H9 (cell line): ENCODE measurements at regions not wholly inside any gene's neighbourhood (a gene's known extent, or its start where the extent isn't known, plus 50 kb on each side); places are given as distances from the start of the nearest gene placed in this dataset.
A peak's percentile ranks its signal among the peaks of the same experiment; 100 is the strongest.

Experiments
- DNase-seq: peaks from one replicate; pipeline ENCODE4 v3.0.0-alpha.2; 2017
- H2AFZ ChIP-seq: one replicate; pipeline ENCODE4 v1.6.1; 2013; ENCODE audit warnings: mild to moderate bottlenecking, low read length, control low read depth, moderate library complexity
- H2AK5ac ChIP-seq: 2 replicates; pipeline ENCODE4 v1.6.1; 2013; ENCODE audit warnings: low read length, control low read depth, mixed read lengths; ENCODE audit not compliant: insufficient read length
- H2BK120ac ChIP-seq: one replicate; pipeline ENCODE4 v1.6.1; 2013; ENCODE audit warnings: low read depth, mild to moderate bottlenecking, low read length, control low read depth, inconsistent platforms; ENCODE audit not compliant: poor library complexity, severe bottlenecking
- H2BK12ac ChIP-seq: 2 replicates; pipeline ENCODE4 v1.6.1; 2013; ENCODE audit warnings: low read length, control low read depth, mixed read lengths, low read depth; ENCODE audit not compliant: insufficient read length
- H2BK15ac ChIP-seq: 2 replicates; pipeline ENCODE4 v1.6.1; 2013; ENCODE audit warnings: low read depth, low read length, control low read depth
- H2BK20ac ChIP-seq: one replicate; pipeline ENCODE4 v1.6.1; 2013; ENCODE audit warnings: low read depth, mild to moderate bottlenecking, low read length, control low read depth, inconsistent platforms; ENCODE audit not compliant: poor library complexity, severe bottlenecking
- H2BK5ac ChIP-seq: 2 replicates; pipeline ENCODE4 v1.6.1; 2013; ENCODE audit warnings: low read length, control low read depth, mixed read lengths; ENCODE audit not compliant: insufficient read length
- H3K14ac ChIP-seq: 2 replicates; pipeline ENCODE4 v1.6.1; 2013; ENCODE audit warnings: low read length, control low read depth; ENCODE audit not compliant: insufficient read depth
- H3K18ac ChIP-seq: 2 replicates; pipeline ENCODE4 v1.6.1; 2013; ENCODE audit warnings: low read depth, mild to moderate bottlenecking, mixed read lengths, low read length, control low read depth; ENCODE audit not compliant: insufficient read length
- H3K23ac ChIP-seq: 2 replicates; pipeline ENCODE4 v1.6.1; 2013; ENCODE audit warnings: low read length, control low read depth, mixed read lengths, low read depth; ENCODE audit not compliant: insufficient read length
- H3K23me2 ChIP-seq: 2 replicates; pipeline ENCODE4 v1.6.1; 2013; ENCODE audit warnings: low read depth, mild to moderate bottlenecking, mixed read lengths, low read length, control low read depth; ENCODE audit not compliant: insufficient read length, poor library complexity, severe bottlenecking
- H3K27ac ChIP-seq: 2 replicates; pipeline ENCODE4 v1.5.1; 2013; ENCODE audit warnings: low read length, control low read depth, mixed read lengths, low read depth; ENCODE audit not compliant: insufficient read length
- H3K27me3 ChIP-seq: 2 replicates; pipeline ENCODE4 v1.6.1; 2013; ENCODE audit warnings: low read length, control low read depth, inconsistent platforms; ENCODE audit not compliant: insufficient read depth
- H3K4ac ChIP-seq: 2 replicates; pipeline ENCODE4 v1.6.1; 2013; ENCODE audit warnings: low read depth, mild to moderate bottlenecking, control low read depth, inconsistent platforms, low read length, moderate library complexity
- H3K4me1 ChIP-seq: 2 replicates; pipeline ENCODE4 v1.6.1; 2013; ENCODE audit warnings: low read length, control low read depth, inconsistent platforms; ENCODE audit not compliant: insufficient read depth
- H3K4me2 ChIP-seq: 2 replicates; pipeline ENCODE4 v1.6.1; 2013; ENCODE audit warnings: low read length, control low read depth, mixed read lengths; ENCODE audit not compliant: insufficient read length, insufficient read depth
- H3K56ac ChIP-seq: 2 replicates; pipeline ENCODE4 v1.6.1; 2013; ENCODE audit warnings: low read depth, mild to moderate bottlenecking, mixed read lengths, low read length, control low read depth; ENCODE audit not compliant: insufficient read length
- H3K79me1 ChIP-seq: 2 replicates; pipeline ENCODE4 v1.6.1; 2013; ENCODE audit warnings: low read depth, mild to moderate bottlenecking, moderate library complexity, low read length, control low read depth, inconsistent platforms; ENCODE audit not compliant: insufficient read depth, poor library complexity, severe bottlenecking
- H3K79me2 ChIP-seq: 2 replicates; pipeline ENCODE4 v1.6.1; 2013; ENCODE audit warnings: low read length, control low read depth, inconsistent platforms; ENCODE audit not compliant: insufficient read depth
- H3K9ac ChIP-seq: 2 replicates; pipeline ENCODE4 v1.6.1; 2013; ENCODE audit warnings: low read length, control low read depth, mixed read lengths; ENCODE audit not compliant: insufficient read length; ENCODE audit errors: extremely low read depth
- H3K9me3 ChIP-seq: one replicate; pipeline ENCODE4 v1.6.1; 2013; ENCODE audit warnings: low read depth, low read length, inconsistent platforms; ENCODE audit not compliant: control insufficient read depth
- H3T11ph ChIP-seq: one replicate; pipeline ENCODE4 v1.6.1; 2013; ENCODE audit warnings: mild to moderate bottlenecking, low read length, control low read depth, inconsistent platforms
- H4K20me1 ChIP-seq: one replicate; pipeline ENCODE4 v1.6.1; 2013; ENCODE audit not compliant: control insufficient read depth, insufficient read length, insufficient read depth
- H4K5ac ChIP-seq: 2 replicates; pipeline ENCODE4 v1.6.1; 2013; ENCODE audit warnings: low read depth, mild to moderate bottlenecking, mixed read lengths, low read length, control low read depth; ENCODE audit not compliant: insufficient read length
- H4K8ac ChIP-seq: replicated peaks from 2 replicates; pipeline ENCODE4 v1.6.1; 2013; ENCODE audit warnings: low read length, control low read depth, mixed read lengths, low read depth; ENCODE audit not compliant: insufficient read length
- H4K91ac ChIP-seq: 2 replicates; pipeline ENCODE4 v1.6.1; 2013; ENCODE audit warnings: low read depth, mild to moderate bottlenecking, moderate library complexity, mixed read lengths, low read length, control low read depth; ENCODE audit not compliant: insufficient read length
- H3K27ac Mint-ChIP-seq, 3 experiments: 2 replicates in 2 of 3; 3 replicates in 1 of 3; pipeline ENCODE4 v1.8.0; 2020 to 2021; ENCODE audit warnings: mixed read lengths in 3 of 3, mild to moderate bottlenecking in 1 of 3, moderate library complexity in 1 of 3
- H3K27me3 Mint-ChIP-seq: 2 replicates; pipeline ENCODE4 v1.8.0; 2021; ENCODE audit warnings: low read depth, mild to moderate bottlenecking, moderate library complexity, mixed read lengths
- H3K36me3 Mint-ChIP-seq, 3 experiments: 2 replicates in 2 of 3; 3 replicates in 1 of 3; pipeline ENCODE4 v1.8.0; 2020 to 2021; ENCODE audit warnings: low read depth in 3 of 3, mixed read lengths in 3 of 3; ENCODE audit not compliant: insufficient read depth in 1 of 3
- H3K4me1 Mint-ChIP-seq, 2 experiments: 2 replicates each; pipeline ENCODE4 v1.8.0; 2020; ENCODE audit warnings: mixed read lengths in 2 of 2
- H3K4me3 Mint-ChIP-seq, 2 experiments: 2 replicates in 1 of 2; 3 replicates in 1 of 2; pipeline ENCODE4 v1.8.0; 2020 to 2021; ENCODE audit warnings: mild to moderate bottlenecking in 2 of 2, mixed read lengths in 2 of 2, moderate library complexity in 1 of 2
- H3K9me3 Mint-ChIP-seq, 2 experiments: 2 replicates in 1 of 2; 3 replicates in 1 of 2; pipeline ENCODE4 v1.8.0; 2020; ENCODE audit warnings: mild to moderate bottlenecking in 2 of 2, mixed read lengths in 2 of 2, moderate library complexity in 1 of 2
- CTCF ChIP-seq: fragments of 200-600 bp; sonication (generic); conservative IDR thresholded peaks from 3 replicates; pipeline ENCODE4 v1.8.0; 2021; ENCODE audit warnings: antibody characterized with exemption, mild to moderate bottlenecking
- WGBS: extraction: QIAGEN DNeasy Blood & Tissue Kit; methylation state at CpG from one replicate; pipeline ENCODE4 v1.1.7; 2013; ENCODE audit warnings: missing lambda C conversion rate, low lambda C conversion rate, mixed read lengths; ENCODE audit not compliant: insufficient read length; ENCODE audit errors: extremely low coverage; 5-methylcytosine and 5-hydroxymethylcytosine counted together

GRCh38 chr12:115206801-115207200, 522.8 kb upstream of the TBX3 start:
- no peak overlapping the region for H3K56ac ChIP-seq
- H3K4me3 Mint-ChIP-seq = no peak overlapping the region
- no peak overlapping the region for H2BK15ac ChIP-seq
- H2AFZ ChIP-seq = no peak overlapping the region
- H3K27ac ChIP-seq = no peak overlapping the region
- no peak overlapping the region for H3T11ph ChIP-seq
- H3K9ac ChIP-seq = no peak overlapping the region
- H2AK5ac ChIP-seq = no peak overlapping the region
- TF ChIP-seq CTCF = no peak
- H3K79me2 ChIP-seq = no peaks in the 10 kb centered on the region
- no peaks in the 10 kb centered on the region; the same call in none of the 2 replicates for H3K27me3 Mint-ChIP-seq
- DNase-seq = no peak
- no peak overlapping the region for H2BK20ac ChIP-seq
- no peak overlapping the region for H4K8ac ChIP-seq
- WGBS = no CpG with 5 or more reads among the region's 5 CpGs
- H2BK5ac ChIP-seq = no peak overlapping the region
- H2BK120ac ChIP-seq = no peak overlapping the region
- no peaks in the 10 kb centered on the region for H3K9me3 ChIP-seq
- H3K27me3 ChIP-seq = no peaks in the 10 kb centered on the region
- peaks cover 6% of the 10 kb centered on the region; the same call in 1 of the 2 replicates for H3K4me1 ChIP-seq
- H3K23ac ChIP-seq = no peak overlapping the region
- H2BK12ac ChIP-seq = no peak overlapping the region
- no peaks in the 10 kb centered on the region for H3K23me2 ChIP-seq
- H3K9me3 Mint-ChIP-seq = no peaks in the 10 kb centered on the region; a peak in 2 of 5 replicates
- no peaks in the 10 kb centered on the region for H4K20me1 ChIP-seq
- no peak overlapping the region for H4K5ac ChIP-seq
- H3K4me1 Mint-ChIP-seq = peaks cover 33 to 48% of the 10 kb centered on the region in 2 experiments
- no peak overlapping the region for H4K91ac ChIP-seq
- H3K36me3 Mint-ChIP-seq = no peaks in the 10 kb centered on the region; a peak in 1 of 7 replicates
- no peaks in the 10 kb centered on the region for H3K79me1 ChIP-seq
- H3K4ac ChIP-seq = no peak overlapping the region
- H3K4me2 ChIP-seq = no peak overlapping the region
- H3K27ac Mint-ChIP-seq = peak overlapping the region in 1 of 3 experiments; percentile 67; a peak in 1 of 7 replicates
- H3K14ac ChIP-seq = no peak overlapping the region
- no peak overlapping the region for H3K18ac ChIP-seq
